ENCODE measurements at regions not wholly inside any gene's neighbourhood (a gene's known extent, or its start where the extent isn't known, plus 50 kb on each side); places are given as distances from the start of the nearest gene placed in this dataset.

DNA sequence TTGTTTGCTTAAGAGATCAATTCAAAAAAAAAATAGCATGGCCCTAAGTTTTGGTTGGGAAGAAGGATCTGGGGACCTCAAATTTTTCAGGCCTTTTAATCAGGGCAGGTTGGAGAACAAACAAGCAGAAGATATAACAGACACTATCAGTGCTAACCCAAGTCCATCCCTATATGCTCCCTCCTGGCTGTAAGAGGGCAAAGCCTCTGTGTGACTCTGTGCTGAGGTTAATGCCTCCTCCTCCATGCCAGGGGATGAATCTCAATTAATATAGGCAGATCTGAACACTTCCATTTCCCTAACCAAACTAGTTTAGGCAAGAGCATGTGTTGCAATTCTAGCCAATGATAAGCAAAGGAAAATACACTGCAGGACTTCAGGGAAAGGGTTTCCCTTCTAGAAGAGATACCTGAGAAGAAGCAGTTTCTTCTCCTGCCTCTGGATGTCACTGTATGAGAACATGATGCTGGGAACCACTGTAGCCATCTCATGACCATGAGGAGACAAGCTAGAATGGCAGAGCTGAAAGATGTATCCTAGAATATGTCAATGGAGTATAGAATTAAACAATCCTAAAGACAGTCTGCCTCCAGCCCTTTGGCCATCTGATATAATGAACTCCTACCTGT lies 76.0 kb downstream of the CHD9NB start:
- DNase-seq (ENCODE audit: missing footprints): no peak
- no peak for ATAC-seq
- intact Hi-C loops (cut with DNase I): no loop called here

DNA sequence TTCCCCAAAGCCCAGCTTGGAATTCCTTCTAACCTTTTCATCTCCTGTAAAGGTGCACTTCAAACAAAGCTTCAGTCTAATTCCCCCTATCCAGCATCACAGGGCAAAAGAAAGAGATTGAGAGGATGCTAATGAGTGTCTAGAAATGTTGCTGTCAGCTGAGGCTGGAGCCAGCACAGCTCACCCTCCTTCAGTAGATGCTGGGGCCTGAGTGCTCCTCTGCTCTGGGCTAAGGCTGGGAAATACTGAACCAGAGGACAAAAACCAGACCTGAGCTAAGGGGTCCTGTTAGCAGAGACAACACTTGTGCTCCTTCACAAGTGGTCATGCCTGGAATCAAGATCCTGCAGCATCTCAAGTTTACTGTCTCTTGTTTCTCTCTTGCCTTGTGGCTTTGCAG lies 85.0 kb downstream of the CHD9NB start:
- no peak for DNase-seq (ENCODE audit: missing footprints)
- intact Hi-C loops (cut with DNase I): no loop called here
- ATAC-seq: no peak

DNA sequence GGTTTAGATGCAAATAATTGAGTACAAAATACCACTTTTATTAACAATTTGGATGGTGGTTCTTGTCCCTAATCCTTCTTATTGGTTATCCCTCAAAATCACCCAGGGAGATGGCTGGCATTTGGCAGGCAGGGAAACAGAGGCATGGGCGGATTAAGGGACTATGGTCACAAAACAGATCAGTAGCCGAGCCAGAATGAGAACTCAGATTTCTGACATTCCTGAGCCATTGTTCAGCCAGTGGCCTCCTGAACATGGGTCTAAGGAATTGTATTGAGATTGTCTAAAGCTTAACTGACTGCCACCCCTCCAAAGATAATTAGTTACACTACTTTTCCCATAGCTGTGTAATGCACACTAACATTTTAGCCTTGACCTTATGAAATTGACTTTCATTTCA lies 88.4 kb downstream of the CHD9NB start:
- intact Hi-C loops (cut with DNase I): no loop called here
- ATAC-seq (no peak), DNase-seq (ENCODE audit: missing footprints) (no peak)

DNA sequence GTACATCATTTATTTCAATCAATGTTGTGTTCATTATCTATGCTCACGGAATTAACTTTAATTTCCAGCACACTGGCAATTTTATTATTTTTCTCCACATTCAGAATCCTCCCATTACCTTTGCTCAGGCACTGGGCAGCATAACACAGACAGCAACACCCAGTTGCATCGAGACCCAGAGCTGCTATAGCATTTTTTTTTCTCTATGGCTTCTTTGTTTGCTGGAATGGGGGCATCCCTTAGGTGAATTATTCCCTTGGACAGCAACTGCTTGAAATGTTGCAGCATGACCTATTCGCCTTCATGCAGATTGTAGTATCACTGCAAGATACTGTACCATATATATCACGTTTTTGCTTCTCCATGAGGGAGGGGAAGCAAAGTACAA lies 88.8 kb downstream of the CHD9NB start:
- DNase-seq (ENCODE audit: missing footprints): no peak
- intact Hi-C loops (cut with DNase I): no loop called here
- no peak for ATAC-seq

DNA sequence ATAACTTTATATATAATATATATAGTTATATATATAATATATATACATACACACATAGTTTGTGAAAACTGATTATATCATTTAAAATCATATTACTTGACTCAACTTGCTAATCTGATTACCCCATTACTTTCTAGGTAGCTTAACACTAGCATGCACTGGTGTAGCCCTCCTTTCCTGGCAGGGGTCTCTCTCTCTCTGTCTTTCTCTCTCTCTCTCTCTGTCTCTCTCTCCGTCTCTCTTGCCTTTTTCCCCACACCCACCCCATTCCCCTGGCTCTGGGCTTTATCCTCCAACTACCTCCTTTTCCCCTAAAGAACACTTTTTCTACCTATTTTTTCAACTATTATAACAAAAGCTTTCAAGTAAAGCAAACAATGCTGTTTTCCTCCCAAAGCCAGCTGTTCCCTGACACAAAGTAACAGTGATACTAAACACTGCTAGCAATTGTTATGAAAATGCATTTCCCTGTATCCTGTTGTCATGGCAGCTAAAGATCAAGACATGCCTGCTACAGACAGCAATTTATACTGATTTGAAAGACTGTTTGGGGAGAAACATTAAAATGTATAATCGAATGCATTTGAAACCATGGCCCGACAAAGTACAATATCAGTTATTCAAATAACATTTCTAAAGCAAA lies 89.4 kb downstream of the CHD9NB start:
- ATAC-seq (no peak), DNase-seq (ENCODE audit: missing footprints) (no peak)
- intact Hi-C loops (cut with DNase I): no loop called here

DNA sequence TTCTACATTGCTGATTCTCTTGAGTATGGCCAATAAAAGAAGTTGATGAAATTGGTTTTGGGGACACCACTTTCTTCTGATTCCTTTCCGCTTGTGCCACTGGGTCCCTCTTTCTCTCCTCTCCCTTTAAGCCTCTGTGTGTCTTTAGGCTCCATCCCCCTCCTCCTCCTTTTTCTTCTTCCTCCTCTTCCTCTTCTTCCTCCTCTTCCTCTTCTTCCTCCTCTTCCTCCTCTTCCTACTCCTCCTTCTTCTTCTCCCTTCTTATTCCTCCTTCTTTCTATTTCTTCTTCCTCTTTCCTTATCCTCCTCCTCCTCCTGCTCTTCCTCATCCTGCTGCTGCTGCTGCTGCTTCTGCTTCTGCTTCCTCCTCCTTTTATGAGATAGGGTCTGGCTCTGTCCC lies 93.7 kb downstream of the CHD9NB start:
- DNase-seq (ENCODE audit: missing footprints) (no peak), ATAC-seq (no peak)
- intact Hi-C loops (cut with DNase I): no loop called here

DNA sequence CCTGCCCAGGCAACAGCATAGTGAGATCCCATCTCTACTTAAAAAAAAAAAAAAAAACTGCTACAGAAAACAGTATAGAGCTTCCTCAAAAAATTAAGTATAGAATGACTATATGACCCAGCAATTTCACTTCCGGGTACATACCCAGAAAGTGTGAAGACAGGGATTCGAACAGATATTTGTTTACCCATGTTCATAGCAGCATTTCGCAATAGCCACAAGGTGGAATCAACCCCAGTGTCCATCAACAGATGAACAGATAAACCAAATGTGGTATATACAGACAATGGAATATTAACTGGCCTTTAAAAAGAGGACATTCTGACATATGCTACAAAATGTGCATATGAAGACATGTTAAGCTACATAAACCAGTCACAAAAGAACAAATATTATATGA lies 95.5 kb downstream of the CHD9NB start:
- ATAC-seq: no peak
- no peak for DNase-seq (ENCODE audit: missing footprints)
- intact Hi-C loops (cut with DNase I): no loop called here

DNA sequence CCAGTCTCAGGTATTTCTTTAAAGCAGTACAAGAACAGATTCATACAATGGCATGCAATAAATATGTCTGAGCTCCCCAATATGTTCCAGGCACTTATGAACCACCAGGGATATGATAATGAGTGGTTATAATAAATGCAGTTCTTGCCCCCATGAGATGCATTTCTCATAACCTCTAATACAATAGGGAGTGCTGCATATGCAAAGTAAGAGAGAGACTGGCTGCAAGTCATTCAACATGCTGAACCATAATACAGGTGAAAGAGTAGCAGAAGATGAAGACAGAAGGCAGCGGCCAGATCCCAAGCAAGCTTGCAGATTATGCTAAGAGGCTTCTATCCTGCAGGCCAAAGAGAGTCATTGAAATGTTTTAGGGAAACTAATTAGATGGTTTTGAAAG lies 96.7 kb downstream of the CHD9NB start:
- intact Hi-C loops (cut with DNase I): no loop called here
- ATAC-seq: no peak
- no peak for DNase-seq (ENCODE audit: missing footprints)

DNA sequence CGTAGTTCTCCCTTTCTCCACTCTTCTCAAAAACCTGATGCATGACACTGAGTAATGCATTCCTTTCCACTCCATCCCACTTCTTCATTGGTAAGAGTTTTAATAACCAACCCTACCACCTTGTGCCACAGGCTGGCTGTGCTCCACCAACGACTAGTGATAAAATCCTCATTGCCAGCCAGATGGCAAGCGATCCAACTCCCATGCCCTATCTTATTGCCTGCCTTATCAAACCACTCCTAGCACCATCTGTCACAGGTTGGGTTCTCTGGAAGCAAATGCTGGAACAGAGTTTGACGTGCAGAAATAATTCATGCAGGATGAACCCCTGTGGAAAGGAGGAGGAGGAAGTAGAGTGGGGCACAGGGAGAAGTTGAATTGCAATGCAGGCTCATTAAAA lies 99.5 kb downstream of the CHD9NB start:
- intact Hi-C loops (cut with DNase I): no loop called here
- DNase-seq (ENCODE audit: missing footprints): no peak

DNA sequence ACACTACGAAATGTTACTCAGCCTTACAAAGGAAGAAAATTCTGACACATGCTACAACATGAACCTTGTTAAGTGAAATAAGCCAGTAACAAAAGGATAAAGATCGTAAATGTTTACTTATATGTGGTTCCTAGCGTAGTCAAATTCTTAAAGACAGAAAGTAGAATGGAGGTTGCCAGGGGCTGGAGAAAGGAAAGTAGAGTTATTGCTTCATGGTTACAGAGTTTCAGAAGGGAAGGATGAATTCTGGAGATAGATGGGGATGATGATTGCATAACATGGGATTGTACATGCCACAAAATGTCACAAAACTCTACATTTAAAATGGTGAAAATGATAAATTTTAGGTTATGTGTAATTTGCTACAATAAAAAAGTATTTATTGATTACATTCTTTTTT lies 103.8 kb downstream of the CHD9NB start:
- intact Hi-C loops (cut with DNase I): no loop called here
- ATAC-seq (no peak), DNase-seq (ENCODE audit: missing footprints) (no peak)

More for the DNA sequence above, 99.5 kb downstream of the CHD9NB start:
- no peak for ATAC-seq

DNA sequence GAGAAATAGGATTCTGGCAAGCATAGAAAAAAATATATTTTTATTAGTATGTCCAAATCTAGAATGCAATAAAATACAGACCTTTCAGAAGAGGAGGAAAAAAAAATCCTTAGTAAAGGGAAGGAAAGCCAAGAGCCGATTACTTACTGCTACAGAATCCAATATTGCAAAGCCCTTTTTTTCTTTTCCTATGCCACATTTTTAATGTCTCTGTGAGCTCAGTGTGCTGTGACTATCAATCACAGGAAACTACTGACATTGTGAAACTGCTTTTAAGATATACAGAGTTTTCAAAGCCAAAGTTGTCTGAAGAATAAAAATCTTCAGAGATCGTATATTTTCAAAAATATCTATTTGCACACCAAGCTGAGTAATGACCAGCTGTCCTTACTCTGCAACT lies 120.4 kb downstream of the CHD9NB start:
- no peak for DNase-seq (ENCODE audit: missing footprints)
- no peak for ATAC-seq
- intact Hi-C loops (cut with DNase I): no loop called here

DNA sequence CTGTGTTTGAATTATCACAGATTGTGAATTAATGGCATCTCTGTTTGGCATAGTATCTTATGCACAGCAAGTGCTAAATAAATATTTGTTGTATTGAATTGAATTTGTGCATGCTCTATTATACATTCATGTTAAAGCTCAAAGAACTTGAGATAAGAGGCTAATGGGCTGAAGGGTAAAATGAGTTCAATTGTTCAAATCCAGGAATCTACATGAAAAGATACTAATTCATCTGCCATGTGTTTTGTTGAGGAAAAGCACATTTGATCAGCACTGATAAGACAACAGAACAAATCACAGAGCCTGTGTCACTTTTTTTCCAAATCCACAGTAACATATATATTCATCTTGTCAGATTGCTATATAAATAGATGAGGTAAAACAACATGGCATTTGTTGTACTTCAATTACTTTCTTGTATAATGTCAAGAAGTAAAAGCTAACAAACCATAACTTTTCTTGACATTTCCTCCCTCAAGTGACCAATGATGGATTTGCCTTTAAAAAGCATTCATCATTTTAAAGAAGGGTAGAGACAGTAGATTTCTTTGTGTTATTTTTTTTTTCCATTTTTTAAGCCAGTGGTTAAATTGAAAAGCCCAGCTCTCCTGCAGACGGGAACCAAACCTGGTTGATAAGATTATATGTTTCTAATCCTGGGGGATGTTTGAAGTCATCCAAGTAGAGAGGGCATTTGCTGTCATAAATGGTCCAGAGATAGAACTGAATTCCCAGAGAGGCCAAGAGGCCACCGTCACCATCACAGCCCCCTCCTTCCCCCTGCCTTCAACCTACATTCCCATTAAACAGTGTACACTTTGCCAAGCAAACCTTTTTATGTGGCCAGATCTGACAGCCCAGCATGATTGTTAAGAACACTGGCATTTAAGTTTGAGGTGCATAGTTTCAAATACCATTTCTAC lies 123.0 kb downstream of the CHD9NB start:
- DNase-seq (ENCODE audit: missing footprints) (no peak), ATAC-seq (no peak)
- intact Hi-C loops (cut with DNase I): no loop called here

DNA sequence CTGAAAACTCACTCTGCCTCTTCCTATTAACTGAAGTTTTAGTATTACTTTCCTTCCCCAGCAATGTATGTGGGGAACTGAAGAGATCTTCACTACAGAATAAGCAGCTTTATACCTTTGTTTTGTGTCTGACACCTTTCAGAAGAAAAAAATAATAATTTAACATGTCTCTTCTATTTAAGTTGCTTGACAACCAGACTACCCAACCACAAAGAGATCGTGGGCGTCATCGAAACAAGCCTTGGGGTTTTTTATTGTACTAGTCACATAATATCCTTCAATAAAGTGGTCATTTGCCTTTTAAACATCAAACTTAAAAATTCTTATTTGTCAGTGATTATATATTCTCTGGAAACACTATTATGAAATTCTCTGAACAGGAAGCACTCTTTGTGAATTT lies 123.7 kb downstream of the CHD9NB start:
- DNase-seq (ENCODE audit: missing footprints) (no peak), ATAC-seq (no peak)

DNA sequence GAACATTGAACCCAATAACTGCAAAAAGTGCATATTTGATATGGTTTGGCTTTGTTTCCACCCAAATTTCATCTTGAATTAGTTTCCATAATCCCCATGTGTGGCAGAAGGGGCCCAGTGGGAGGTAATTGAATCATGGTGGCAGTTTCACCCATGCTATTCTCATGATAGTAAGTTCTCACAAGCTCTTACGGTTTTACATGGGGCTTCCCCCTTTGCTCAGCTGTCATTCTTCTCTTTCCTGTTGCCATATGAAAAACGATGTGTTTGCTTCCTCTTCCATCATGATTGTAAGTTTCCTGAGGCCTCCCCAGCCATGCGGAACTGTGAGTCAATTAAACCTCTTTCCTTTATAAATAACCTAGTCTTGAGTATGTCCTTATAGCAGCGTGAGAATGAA lies 127.6 kb downstream of the CHD9NB start:
- no peak for DNase-seq (ENCODE audit: missing footprints)
- ATAC-seq: no peak
- intact Hi-C loops (cut with DNase I): no loop called here

More for the DNA sequence above, 123.7 kb downstream of the CHD9NB start:
- intact Hi-C loops (cut with DNase I): no loop called here

DNA sequence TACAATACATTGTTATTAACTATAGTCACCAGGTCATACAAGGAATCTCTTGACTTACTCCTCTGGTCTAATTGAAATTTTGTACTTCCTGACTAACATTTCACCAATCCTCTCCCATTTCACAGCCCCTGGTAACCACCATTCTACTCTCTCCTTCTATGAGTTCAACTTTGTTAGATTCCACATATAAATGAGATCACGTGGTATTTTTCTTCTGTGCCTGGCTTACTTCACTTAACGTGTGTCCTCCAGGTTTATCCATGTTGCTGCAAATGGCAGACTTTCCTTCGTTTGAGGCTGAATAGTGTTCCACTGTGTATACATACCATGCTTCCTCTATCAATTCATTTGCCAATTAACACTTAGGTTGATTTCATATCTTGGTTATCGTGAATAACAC lies 128.5 kb downstream of the CHD9NB start:
- intact Hi-C loops (cut with DNase I): no loop called here
- DNase-seq (ENCODE audit: missing footprints): no peak
- ATAC-seq: no peak

DNA sequence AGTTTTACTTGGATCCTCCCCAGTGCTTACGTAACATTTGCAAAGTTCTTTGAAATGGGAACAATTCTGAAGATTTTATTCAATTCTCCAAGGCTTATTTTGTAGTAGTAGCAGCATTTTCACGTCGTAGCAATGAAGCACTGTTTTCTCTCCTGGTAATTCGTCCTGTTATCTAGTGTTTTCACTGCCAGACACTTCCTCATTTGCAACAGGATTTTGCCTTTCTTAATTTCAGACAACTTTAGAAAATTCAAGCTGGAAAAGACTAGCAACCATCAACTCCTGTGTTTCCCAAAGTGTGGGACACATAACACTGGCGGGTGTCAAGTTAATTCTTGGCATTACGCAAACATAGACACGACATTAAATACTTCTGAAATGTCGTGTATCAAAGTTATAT lies 131.6 kb downstream of the CHD9NB start:
- intact Hi-C loops (cut with DNase I): no loop called here
- no peak for DNase-seq (ENCODE audit: missing footprints)

DNA sequence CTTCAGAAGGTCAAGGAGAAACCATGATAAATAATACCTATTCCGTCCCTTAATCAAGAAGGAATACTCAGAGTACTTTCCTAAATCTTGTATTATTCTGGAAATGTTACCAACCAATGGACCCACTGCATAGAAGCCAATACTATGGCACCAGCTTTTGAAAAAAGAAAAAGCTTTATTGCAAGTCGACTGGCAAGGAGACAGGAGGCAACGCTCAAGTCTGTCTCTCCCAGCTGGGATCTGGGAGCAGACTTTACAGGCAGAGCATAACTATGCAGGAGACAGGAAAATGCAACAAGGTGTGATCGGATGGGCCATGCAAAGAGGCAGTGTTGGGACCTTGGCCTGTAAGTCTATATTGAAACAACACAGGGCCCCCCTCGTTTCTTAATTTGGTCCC lies 132.4 kb downstream of the CHD9NB start:
- ATAC-seq: no peak
- intact Hi-C loops (cut with DNase I): no loop called here
- DNase-seq (ENCODE audit: missing footprints): no peak

More for the DNA sequence above, 131.6 kb downstream of the CHD9NB start:
- ATAC-seq: no peak

DNA sequence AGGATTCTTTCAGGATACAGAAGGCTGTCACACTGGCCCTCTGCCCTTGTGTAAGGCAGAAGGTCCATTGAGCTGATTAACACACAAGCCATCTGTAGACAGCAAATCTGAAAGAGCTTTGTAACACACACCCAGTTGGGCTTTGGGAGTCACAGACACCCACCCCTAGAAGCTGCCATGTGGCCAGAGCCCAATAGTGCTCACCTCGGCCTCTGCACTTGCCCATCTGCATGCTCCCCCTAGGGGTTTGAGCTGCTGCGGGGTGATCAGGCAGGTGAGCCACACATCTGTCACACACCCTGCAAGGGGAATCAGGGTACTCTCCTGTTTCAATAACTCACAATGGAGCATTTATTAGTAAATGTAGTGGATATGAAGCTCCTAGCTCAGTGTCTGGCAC lies 138.3 kb downstream of the CHD9NB start:
- ATAC-seq (no peak), DNase-seq (ENCODE audit: missing footprints) (no peak)
- intact Hi-C loops (cut with DNase I): loop anchor here (5.0 kb wide), 1 partner anchor 842 kb away; no protein-coding TSS in a partner anchor

DNA sequence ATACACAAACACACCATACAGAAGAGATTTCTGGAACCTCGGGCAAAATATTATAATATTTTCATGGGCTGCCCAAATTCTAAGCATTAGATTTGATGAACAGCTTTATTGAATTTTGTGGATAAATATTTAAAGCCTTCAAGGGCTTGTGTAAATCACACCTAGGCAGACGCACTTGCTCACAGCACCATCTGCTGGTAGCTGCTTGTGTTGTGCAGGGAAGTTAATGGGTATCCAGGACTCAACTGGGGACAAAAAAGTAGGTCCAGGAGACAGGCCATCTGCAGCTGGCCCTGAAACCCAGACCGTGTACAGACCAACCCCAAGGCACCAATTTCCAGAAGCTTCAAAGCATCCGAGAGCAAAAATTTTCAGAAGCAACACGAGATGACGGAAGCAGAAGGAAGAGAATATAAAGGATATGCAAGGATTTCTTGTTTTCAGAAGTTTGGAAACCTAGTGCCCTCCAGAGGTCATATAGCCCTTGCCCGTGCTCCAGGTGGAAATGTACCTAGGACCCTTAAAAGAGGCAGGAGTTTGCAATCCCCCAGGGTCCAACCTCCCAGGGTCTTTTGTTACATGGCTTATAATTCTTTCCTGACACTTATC lies 140.0 kb downstream of the CHD9NB start:
- ATAC-seq (peak; percentile 46), DNase-seq (ENCODE audit: missing footprints) (no peak)
- intact Hi-C loops (cut with DNase I): loop anchor here (2.0 to 5.0 kb wide), 2 partner anchors 722 to 840 kb away; no protein-coding TSS in a partner anchor

All from Right ventricle myocardium inferior (tissue), 1 donor.